CD4-positive, alpha-beta T cell treated with Interleukin-4 for 4 hours (primary cell): ENCODE measurements at regions not wholly inside any gene's neighbourhood (a gene's known extent, or its start where the extent isn't known, plus 50 kb on each side); places are given as distances from the start of the nearest gene placed in this dataset.
"Not testable (repeated sequence)": the region's sequence is repeated elsewhere in the genome, so short reads cannot be mapped to it uniquely, and the experiment has no call there.

ENCODE experiments used
- DNase-seq: peaks from one replicate; pipeline ENCODE4 v3.0.0-alpha.2; 2020

- no peak for DNase-seq
Measured at GRCh38 chr18:11372163-11372562, 222.8 kb upstream of the PIEZO2 start.

GRCh38 chr18:11369556-11369955, 220.2 kb upstream of the PIEZO2 start:
- no peak for DNase-seq

- DNase-seq = no peak
Measured at GRCh38 chr18:11368020-11368419, 218.7 kb upstream of the PIEZO2 start.

GRCh38 chr18:11367351-11367750, 218.0 kb upstream of the PIEZO2 start:
- no peak for DNase-seq

GRCh38 chr18:11366410-11366809, 217.0 kb upstream of the PIEZO2 start:
- DNase-seq = no peak

- no peak for DNase-seq
Measured at GRCh38 chr18:11362856-11363255, 213.5 kb upstream of the PIEZO2 start.

GRCh38 chr18:11361862-11362261, 212.5 kb upstream of the PIEZO2 start:
- DNase-seq = not testable (repeated sequence)

GRCh38 chr18:11357678-11358077, 208.3 kb upstream of the PIEZO2 start:
- DNase-seq = no peak

GRCh38 chr18:11344576-11344975, 195.2 kb upstream of the PIEZO2 start:
- DNase-seq = not testable (repeated sequence)

- no peak for DNase-seq
Measured at GRCh38 chr18:11343096-11343495, 193.7 kb upstream of the PIEZO2 start.

- DNase-seq = not testable (repeated sequence)
Measured at GRCh38 chr18:11342115-11342514, 192.7 kb upstream of the PIEZO2 start.

- no peak for DNase-seq
Measured at GRCh38 chr18:11339188-11339775, 189.9 kb upstream of the PIEZO2 start.

GRCh38 chr18:11336241-11336640, 186.9 kb upstream of the PIEZO2 start:
- no peak for DNase-seq

GRCh38 chr18:11327391-11328009, 178.1 kb upstream of the PIEZO2 start:
- DNase-seq = no peak

GRCh38 chr18:11324956-11325882, 175.8 kb upstream of the PIEZO2 start:
- no peak for DNase-seq

GRCh38 chr18:11324510-11324909, 175.1 kb upstream of the PIEZO2 start:
- DNase-seq = no peak

- DNase-seq = no peak
Measured at GRCh38 chr18:11323359-11323819, 174.0 kb upstream of the PIEZO2 start.

GRCh38 chr18:11322716-11323115, 173.3 kb upstream of the PIEZO2 start:
- no peak for DNase-seq

- no peak for DNase-seq
Measured at GRCh38 chr18:11322006-11322405, 172.6 kb upstream of the PIEZO2 start.

GRCh38 chr18:11320986-11321385, 171.6 kb upstream of the PIEZO2 start:
- DNase-seq = no peak

- DNase-seq = no peak
Measured at GRCh38 chr18:11316546-11316945, 167.2 kb upstream of the PIEZO2 start.

- DNase-seq = no peak
Measured at GRCh38 chr18:11310476-11311086, 161.2 kb upstream of the PIEZO2 start.

GRCh38 chr18:11309172-11309571, 159.8 kb upstream of the PIEZO2 start:
- DNase-seq = no peak
